Lung (tissue), 11 donors: ENCODE measurements at regions not wholly inside any gene's neighbourhood (a gene's known extent, or its start where the extent isn't known, plus 50 kb on each side); places are given as distances from the start of the nearest gene placed in this dataset.

Experiments used
- ATAC-seq: fragments of 200-7000 bp; cut with Tn5 transposase; one replicate; pipeline ENCODE4 v1.9.1; 2020; ENCODE audit warnings: moderate number of reproducible peaks; ENCODE audit not compliant: insufficient read depth, low FRiP score
- DNase-seq, 3 donors: peaks; one replicate each; pipeline ENCODE4 v3.0.0-alpha.2; 2013 to 2017
- H3K27ac ChIP-seq, 2 donors: one replicate each; pipeline ENCODE4 v1.5.1; 2013; ENCODE audit warnings: mild to moderate bottlenecking in 2 of 2, moderate library complexity in 2 of 2, control low read depth in 1 of 2, inconsistent platforms in 1 of 2, low read depth in 1 of 2, low read length in 1 of 2
- H3K27me3 ChIP-seq, 3 donors: one replicate each; pipeline ENCODE4 v1.5.1; 2013; ENCODE audit warnings: low read length in 2 of 3; ENCODE audit not compliant: control insufficient read depth in 3 of 3, insufficient read depth in 3 of 3
- H3K36me3 ChIP-seq, 4 donors: one replicate each; pipeline ENCODE4 v1.5.1; 2013; ENCODE audit warnings: low read length in 4 of 4, mild to moderate bottlenecking in 1 of 4, moderate library complexity in 1 of 4; ENCODE audit not compliant: control insufficient read depth in 4 of 4, insufficient read depth in 4 of 4
- H3K4me1 ChIP-seq, 5 donors: one replicate each; pipeline ENCODE4 v1.5.1; 2013; ENCODE audit warnings: low read length in 5 of 5, mild to moderate bottlenecking in 2 of 5, moderate library complexity in 1 of 5; ENCODE audit not compliant: control insufficient read depth in 5 of 5, insufficient read depth in 5 of 5
- H3K4me3 ChIP-seq: one replicate; pipeline ENCODE4 v1.5.1; 2013; ENCODE audit warnings: mild to moderate bottlenecking, control low read depth, moderate library complexity
- H3K9ac ChIP-seq, 2 donors: one replicate each; pipeline ENCODE4 v1.5.1; 2013; ENCODE audit warnings: low read length in 2 of 2, control low read depth in 1 of 2; ENCODE audit not compliant: insufficient read depth in 1 of 2
- H3K9me3 ChIP-seq, 4 donors: one replicate each; pipeline ENCODE4 v1.5.1; 2013; ENCODE audit warnings: low read length in 3 of 4, mild to moderate bottlenecking in 1 of 4, moderate library complexity in 1 of 4; ENCODE audit not compliant: control insufficient read depth in 4 of 4, insufficient read depth in 3 of 4
- CTCF ChIP-seq: IDR thresholded peaks from 2 replicates; pipeline ENCODE4 v1.5.1; 2012; ENCODE audit warnings: mild to moderate bottlenecking; ENCODE audit errors: control extremely low read depth, extremely low read depth
- WGBS, 2 donors: extraction: QIAGEN DNeasy Blood & Tissue Kit; methylation state at CpG; one replicate each; pipeline ENCODE4 v1.1.7; 2013; 5-methylcytosine and 5-hydroxymethylcytosine counted together
- donor health status: control.
- donor health status: control.
- donor health status: Bipolar disorder and iron deficiency.
- donor health status: healthy.
- donor health status: DM: yes; HTN: yes; CAD: no.

GRCh38 chr3:78013653-78014052, 973.8 kb downstream of the ROBO2 start:
- H3K9me3 ChIP-seq: no peaks in the 10 kb centered on the region
- H3K4me3 ChIP-seq: no peak overlapping the region
- TF ChIP-seq CTCF: no peak
- H3K9ac ChIP-seq: no peak overlapping the region
- H3K27me3 ChIP-seq: no peaks in the 10 kb centered on the region
- ATAC-seq: no peak
- DNase-seq: no peak
- H3K36me3 ChIP-seq: no peaks in the 10 kb centered on the region
- peaks cover 0 to 5% (median 0%) of the 10 kb centered on the region in 5 donors for H3K4me1 ChIP-seq
- no peak overlapping the region for H3K27ac ChIP-seq
- 75 to 76% methylated on average over 1 of the region's 1 CpG for WGBS, 2 donors

GRCh38 chr3:78015856-78016255, 976.0 kb downstream of the ROBO2 start:
- Histone ChIP-seq H3K27me3 (no peaks in the 10 kb centered on the region), H3K4me3 (no peak overlapping the region), H3K9ac (no peak overlapping the region), H3K9me3 (no peaks in the 10 kb centered on the region), H3K27ac (no peak overlapping the region), H3K4me1 (peaks cover 0 to 5% (median 0%) of the 10 kb centered on the region in 5 donors), H3K36me3 (no peaks in the 10 kb centered on the region)
- 70 to 77% methylated on average over 1 of the region's 1 CpG for WGBS, 2 donors
- TF ChIP-seq CTCF: no peak
- ATAC-seq (no peak), DNase-seq (peak in 2 of 3 donors; percentile 11 to 13)

- 76% methylated on average over 3 of the region's 3 CpGs for WGBS, 2 donors
- ATAC-seq (no peak), DNase-seq (no peak)
- Histone ChIP-seq H3K27ac (no peak overlapping the region), H3K36me3 (no peaks in the 10 kb centered on the region), H3K4me1 (no peaks in the 10 kb centered on the region), H3K4me3 (no peak overlapping the region), H3K27me3 (no peaks in the 10 kb centered on the region), H3K9me3 (no peaks in the 10 kb centered on the region), H3K9ac (no peak overlapping the region)
- no peak for TF ChIP-seq CTCF
These were observed 981.8 kb downstream of the ROBO2 start for GRCh38 chr3:78021710-78022109.

GRCh38 chr3:78022232-78022631, 982.3 kb downstream of the ROBO2 start:
- DNase-seq: no peak
- Histone ChIP-seq H3K27ac (no peak overlapping the region), H3K36me3 (no peaks in the 10 kb centered on the region), H3K4me3 (no peak overlapping the region), H3K27me3 (no peaks in the 10 kb centered on the region), H3K4me1 (no peaks in the 10 kb centered on the region), H3K9ac (no peak overlapping the region), H3K9me3 (no peaks in the 10 kb centered on the region)
- WGBS, 2 donors: 90 to 95% methylated on average over 5 of the region's 5 CpGs
- no peak for TF ChIP-seq CTCF
- no peak for ATAC-seq
